Lung (tissue), 11 donors: ENCODE measurements at regions not wholly inside any gene's neighbourhood (a gene's known extent, or its start where the extent isn't known, plus 50 kb on each side); places are given as distances from the start of the nearest gene placed in this dataset.

ENCODE experiments used
- ATAC-seq: fragments of 200-7000 bp; cut with Tn5 transposase; one replicate; pipeline ENCODE4 v1.9.1; 2020; ENCODE audit warnings: moderate number of reproducible peaks; ENCODE audit not compliant: insufficient read depth, low FRiP score
- DNase-seq, 3 donors: peaks; one replicate each; pipeline ENCODE4 v3.0.0-alpha.2; 2013 to 2017
- H3K27ac ChIP-seq, 2 donors: one replicate each; pipeline ENCODE4 v1.5.1; 2013; ENCODE audit warnings: mild to moderate bottlenecking in 2 of 2, moderate library complexity in 2 of 2, control low read depth in 1 of 2, inconsistent platforms in 1 of 2, low read depth in 1 of 2, low read length in 1 of 2
- H3K27me3 ChIP-seq, 3 donors: one replicate each; pipeline ENCODE4 v1.5.1; 2013; ENCODE audit warnings: low read length in 2 of 3; ENCODE audit not compliant: control insufficient read depth in 3 of 3, insufficient read depth in 3 of 3
- H3K36me3 ChIP-seq, 4 donors: one replicate each; pipeline ENCODE4 v1.5.1; 2013; ENCODE audit warnings: low read length in 4 of 4, mild to moderate bottlenecking in 1 of 4, moderate library complexity in 1 of 4; ENCODE audit not compliant: control insufficient read depth in 4 of 4, insufficient read depth in 4 of 4
- H3K4me1 ChIP-seq, 5 donors: one replicate each; pipeline ENCODE4 v1.5.1; 2013; ENCODE audit warnings: low read length in 5 of 5, mild to moderate bottlenecking in 2 of 5, moderate library complexity in 1 of 5; ENCODE audit not compliant: control insufficient read depth in 5 of 5, insufficient read depth in 5 of 5
- H3K4me3 ChIP-seq: one replicate; pipeline ENCODE4 v1.5.1; 2013; ENCODE audit warnings: mild to moderate bottlenecking, control low read depth, moderate library complexity
- H3K9ac ChIP-seq, 2 donors: one replicate each; pipeline ENCODE4 v1.5.1; 2013; ENCODE audit warnings: low read length in 2 of 2, control low read depth in 1 of 2; ENCODE audit not compliant: insufficient read depth in 1 of 2
- H3K9me3 ChIP-seq, 4 donors: one replicate each; pipeline ENCODE4 v1.5.1; 2013; ENCODE audit warnings: low read length in 3 of 4, mild to moderate bottlenecking in 1 of 4, moderate library complexity in 1 of 4; ENCODE audit not compliant: control insufficient read depth in 4 of 4, insufficient read depth in 3 of 4
- WGBS, 2 donors: extraction: QIAGEN DNeasy Blood & Tissue Kit; methylation state at CpG; one replicate each; pipeline ENCODE4 v1.1.7; 2013; 5-methylcytosine and 5-hydroxymethylcytosine counted together
- TF ChIP-seq, protein P1 (sequence below): IDR thresholded peaks from 2 replicates; pipeline ENCODE4 v1.5.1; 2012; ENCODE audit warnings: mild to moderate bottlenecking; ENCODE audit errors: control extremely low read depth, extremely low read depth
- donor health status: control.
- donor health status: control.
- donor health status: Bipolar disorder and iron deficiency.
- donor health status: healthy.
- donor health status: DM: yes; HTN: yes; CAD: no.

DNA sequence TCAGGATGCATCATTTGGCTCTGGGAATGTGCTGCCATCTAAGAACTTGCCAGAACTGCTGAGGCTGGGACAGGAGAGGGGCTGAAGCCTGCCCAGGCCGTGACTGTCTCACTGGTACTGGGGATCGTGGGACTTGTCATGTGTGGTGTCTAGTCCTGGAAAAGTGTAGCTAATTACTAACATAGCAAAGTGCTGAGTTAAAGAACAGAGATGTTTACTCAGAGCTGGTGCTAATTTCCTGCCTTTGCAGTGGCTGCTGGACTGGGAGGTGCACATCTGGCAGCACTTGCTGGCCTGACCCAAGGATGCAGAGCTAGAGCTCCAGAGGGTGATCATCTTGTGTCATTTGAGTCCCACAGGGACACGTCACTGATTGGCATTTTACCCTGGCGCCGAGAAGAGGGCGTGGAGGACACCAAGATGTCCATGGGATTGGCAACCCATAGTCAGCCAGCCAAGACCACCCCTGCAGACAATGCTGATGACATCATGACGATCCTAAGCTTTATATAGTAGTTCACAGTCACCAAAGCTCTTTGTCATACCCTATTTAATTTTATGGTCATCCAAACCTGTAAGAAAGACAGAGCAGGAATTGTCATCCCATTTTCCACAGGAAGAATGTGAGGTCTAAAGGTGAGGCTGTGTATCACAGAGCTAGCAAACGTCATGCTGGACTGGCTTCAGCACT lies 110.1 kb upstream of the SLC44A3 start:
- ATAC-seq = no peak
- no peak overlapping the region for H3K9ac ChIP-seq
- H3K27ac ChIP-seq = no peak overlapping the region
- H3K36me3 ChIP-seq = no peaks in the 10 kb centered on the region
- TF ChIP-seq, protein P1, sequence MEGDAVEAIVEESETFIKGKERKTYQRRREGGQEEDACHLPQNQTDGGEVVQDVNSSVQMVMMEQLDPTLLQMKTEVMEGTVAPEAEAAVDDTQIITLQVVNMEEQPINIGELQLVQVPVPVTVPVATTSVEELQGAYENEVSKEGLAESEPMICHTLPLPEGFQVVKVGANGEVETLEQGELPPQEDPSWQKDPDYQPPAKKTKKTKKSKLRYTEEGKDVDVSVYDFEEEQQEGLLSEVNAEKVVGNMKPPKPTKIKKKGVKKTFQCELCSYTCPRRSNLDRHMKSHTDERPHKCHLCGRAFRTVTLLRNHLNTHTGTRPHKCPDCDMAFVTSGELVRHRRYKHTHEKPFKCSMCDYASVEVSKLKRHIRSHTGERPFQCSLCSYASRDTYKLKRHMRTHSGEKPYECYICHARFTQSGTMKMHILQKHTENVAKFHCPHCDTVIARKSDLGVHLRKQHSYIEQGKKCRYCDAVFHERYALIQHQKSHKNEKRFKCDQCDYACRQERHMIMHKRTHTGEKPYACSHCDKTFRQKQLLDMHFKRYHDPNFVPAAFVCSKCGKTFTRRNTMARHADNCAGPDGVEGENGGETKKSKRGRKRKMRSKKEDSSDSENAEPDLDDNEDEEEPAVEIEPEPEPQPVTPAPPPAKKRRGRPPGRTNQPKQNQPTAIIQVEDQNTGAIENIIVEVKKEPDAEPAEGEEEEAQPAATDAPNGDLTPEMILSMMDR = no peak
- 76 to 81% methylated on average over 8 of the region's 8 CpGs for WGBS, 2 donors
- no peak for DNase-seq
- no peaks in the 10 kb centered on the region for H3K27me3 ChIP-seq
- H3K4me1 ChIP-seq = peaks cover 0 to 14% (median 5%) of the 10 kb centered on the region in 5 donors
- no peak overlapping the region for H3K4me3 ChIP-seq
- H3K9me3 ChIP-seq = no peaks in the 10 kb centered on the region

DNA sequence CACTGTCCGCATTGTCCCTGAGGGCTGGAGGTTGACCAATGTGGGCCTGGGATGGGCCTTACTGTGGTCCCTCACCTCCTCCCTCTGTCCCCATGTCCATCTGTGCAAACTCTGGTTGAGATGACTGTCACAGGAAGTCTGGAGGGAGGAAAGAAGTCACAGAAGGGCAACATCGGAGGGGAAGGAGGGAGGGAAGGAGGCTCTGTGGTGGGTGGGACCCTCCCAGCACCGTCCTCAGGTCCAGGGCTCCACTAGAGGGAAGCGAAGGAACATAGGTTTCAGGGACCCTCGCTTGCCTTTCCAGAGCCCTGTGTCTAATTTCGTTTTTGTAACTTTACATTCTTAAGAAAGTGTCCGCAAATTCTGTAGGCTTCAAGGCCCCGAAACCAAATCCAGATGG lies 111.3 kb upstream of the SLC44A3 start:
- no peaks in the 10 kb centered on the region for H3K36me3 ChIP-seq
- H3K9ac ChIP-seq = no peak overlapping the region
- no peaks in the 10 kb centered on the region for H3K27me3 ChIP-seq
- 88 to 91% methylated on average over 8 of the region's 8 CpGs for WGBS, 2 donors
- DNase-seq = no peak
- ATAC-seq = no peak
- no peak overlapping the region for H3K4me3 ChIP-seq
- H3K4me1 ChIP-seq = peaks cover 0 to 11% (median 5%) of the 10 kb centered on the region in 5 donors
- H3K9me3 ChIP-seq = no peaks in the 10 kb centered on the region
- TF ChIP-seq, protein P1 = no peak
- H3K27ac ChIP-seq = no peak overlapping the region

DNA sequence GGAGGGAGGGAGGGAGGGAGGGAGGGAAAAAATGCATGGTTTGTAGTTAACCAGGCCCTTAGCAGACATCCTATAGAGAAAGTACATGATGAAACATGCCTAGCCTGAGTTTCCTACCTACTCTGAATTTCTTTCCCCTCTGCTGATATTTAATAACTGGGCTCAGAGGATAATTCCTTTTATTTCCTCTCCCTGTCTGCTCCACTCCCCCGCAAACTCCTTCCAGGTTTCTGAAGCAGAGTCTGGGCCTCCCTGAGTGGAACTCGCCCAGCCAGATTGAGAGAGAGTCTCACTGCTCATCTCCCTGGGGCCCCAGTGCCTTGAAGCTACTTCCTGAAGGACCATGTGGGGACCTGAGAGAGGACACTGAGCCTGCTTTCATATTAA lies 111.9 kb upstream of the SLC44A3 start:
- no peak overlapping the region for H3K4me3 ChIP-seq
- peaks cover 0 to 11% (median 5%) of the 10 kb centered on the region in 5 donors for H3K4me1 ChIP-seq
- ATAC-seq (no peak), DNase-seq (no peak)
- H3K27ac ChIP-seq = no peak overlapping the region
- H3K9me3 ChIP-seq = no peaks in the 10 kb centered on the region
- H3K9ac ChIP-seq = no peak overlapping the region
- no peaks in the 10 kb centered on the region for H3K27me3 ChIP-seq
- TF ChIP-seq, protein P1 = no peak
- WGBS, 2 donors = 90 to 92% methylated on average over 2 of the region's 2 CpGs
- H3K36me3 ChIP-seq = no peaks in the 10 kb centered on the region
